ENCODE measurements at regions not wholly inside any gene's neighbourhood (a gene's known extent, or its start where the extent isn't known, plus 50 kb on each side); places are given as distances from the start of the nearest gene placed in this dataset.
"Not testable (repeated sequence)": the region's sequence is repeated elsewhere in the genome, so short reads cannot be mapped to it uniquely, and the experiment has no call there.

DNA sequence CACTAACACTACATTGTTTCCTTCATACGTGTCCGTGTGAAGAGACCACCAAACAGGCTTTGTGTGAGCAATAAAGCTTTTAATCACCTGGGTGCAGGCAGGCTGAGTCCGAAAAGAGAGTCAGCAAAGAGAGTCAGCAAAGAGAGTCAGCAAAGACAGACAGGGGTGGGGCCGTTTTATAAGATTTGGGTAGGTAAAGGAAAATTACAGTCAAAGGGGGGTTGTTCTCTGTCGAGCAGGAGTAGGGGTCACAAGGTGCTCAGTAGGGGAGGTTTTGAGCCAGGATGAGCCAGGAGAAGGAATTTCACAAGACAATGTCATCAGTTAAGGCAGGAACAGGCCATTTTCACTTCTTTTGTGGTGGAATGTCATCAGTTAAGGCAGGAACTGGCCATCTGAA, 1226.2 kb downstream of the OTOL1 start:
- TF ChIP-seq, protein P1, sequence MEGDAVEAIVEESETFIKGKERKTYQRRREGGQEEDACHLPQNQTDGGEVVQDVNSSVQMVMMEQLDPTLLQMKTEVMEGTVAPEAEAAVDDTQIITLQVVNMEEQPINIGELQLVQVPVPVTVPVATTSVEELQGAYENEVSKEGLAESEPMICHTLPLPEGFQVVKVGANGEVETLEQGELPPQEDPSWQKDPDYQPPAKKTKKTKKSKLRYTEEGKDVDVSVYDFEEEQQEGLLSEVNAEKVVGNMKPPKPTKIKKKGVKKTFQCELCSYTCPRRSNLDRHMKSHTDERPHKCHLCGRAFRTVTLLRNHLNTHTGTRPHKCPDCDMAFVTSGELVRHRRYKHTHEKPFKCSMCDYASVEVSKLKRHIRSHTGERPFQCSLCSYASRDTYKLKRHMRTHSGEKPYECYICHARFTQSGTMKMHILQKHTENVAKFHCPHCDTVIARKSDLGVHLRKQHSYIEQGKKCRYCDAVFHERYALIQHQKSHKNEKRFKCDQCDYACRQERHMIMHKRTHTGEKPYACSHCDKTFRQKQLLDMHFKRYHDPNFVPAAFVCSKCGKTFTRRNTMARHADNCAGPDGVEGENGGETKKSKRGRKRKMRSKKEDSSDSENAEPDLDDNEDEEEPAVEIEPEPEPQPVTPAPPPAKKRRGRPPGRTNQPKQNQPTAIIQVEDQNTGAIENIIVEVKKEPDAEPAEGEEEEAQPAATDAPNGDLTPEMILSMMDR (conservative IDR thresholded peaks at IDR 0.05; ENCODE audit: low read length), result not testable (repeated sequence)
- not testable (repeated sequence) for TF ChIP-seq EZH2phosphoT487 (IDR thresholded peaks at IDR 0.05; ENCODE audit: borderline replicate concordance, low read depth, low read length)

Data from OCI-LY7 (cell line).